ENCODE measurements at regions not wholly inside any gene's neighbourhood (a gene's known extent, or its start where the extent isn't known, plus 50 kb on each side); places are given as distances from the start of the nearest gene placed in this dataset.

- TF ChIP-seq POLR2AphosphoS5 (IDR thresholded peaks at IDR 0.05; ENCODE audit: low read depth) (no peak), CTCF (conservative IDR thresholded peaks at IDR 0.05; ENCODE audit: low read depth in 2 of 2) (no peak)
- TF ChIP-seq, protein P1, sequence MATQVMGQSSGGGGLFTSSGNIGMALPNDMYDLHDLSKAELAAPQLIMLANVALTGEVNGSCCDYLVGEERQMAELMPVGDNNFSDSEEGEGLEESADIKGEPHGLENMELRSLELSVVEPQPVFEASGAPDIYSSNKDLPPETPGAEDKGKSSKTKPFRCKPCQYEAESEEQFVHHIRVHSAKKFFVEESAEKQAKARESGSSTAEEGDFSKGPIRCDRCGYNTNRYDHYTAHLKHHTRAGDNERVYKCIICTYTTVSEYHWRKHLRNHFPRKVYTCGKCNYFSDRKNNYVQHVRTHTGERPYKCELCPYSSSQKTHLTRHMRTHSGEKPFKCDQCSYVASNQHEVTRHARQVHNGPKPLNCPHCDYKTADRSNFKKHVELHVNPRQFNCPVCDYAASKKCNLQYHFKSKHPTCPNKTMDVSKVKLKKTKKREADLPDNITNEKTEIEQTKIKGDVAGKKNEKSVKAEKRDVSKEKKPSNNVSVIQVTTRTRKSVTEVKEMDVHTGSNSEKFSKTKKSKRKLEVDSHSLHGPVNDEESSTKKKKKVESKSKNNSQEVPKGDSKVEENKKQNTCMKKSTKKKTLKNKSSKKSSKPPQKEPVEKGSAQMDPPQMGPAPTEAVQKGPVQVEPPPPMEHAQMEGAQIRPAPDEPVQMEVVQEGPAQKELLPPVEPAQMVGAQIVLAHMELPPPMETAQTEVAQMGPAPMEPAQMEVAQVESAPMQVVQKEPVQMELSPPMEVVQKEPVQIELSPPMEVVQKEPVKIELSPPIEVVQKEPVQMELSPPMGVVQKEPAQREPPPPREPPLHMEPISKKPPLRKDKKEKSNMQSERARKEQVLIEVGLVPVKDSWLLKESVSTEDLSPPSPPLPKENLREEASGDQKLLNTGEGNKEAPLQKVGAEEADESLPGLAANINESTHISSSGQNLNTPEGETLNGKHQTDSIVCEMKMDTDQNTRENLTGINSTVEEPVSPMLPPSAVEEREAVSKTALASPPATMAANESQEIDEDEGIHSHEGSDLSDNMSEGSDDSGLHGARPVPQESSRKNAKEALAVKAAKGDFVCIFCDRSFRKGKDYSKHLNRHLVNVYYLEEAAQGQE (IDR thresholded peaks at IDR 0.05; ENCODE audit: unreplicated experiment) = no peak
Measured at GRCh38 chr11:96538104-96538503, 148.3 kb downstream of the JRKL start.

Measured in GM23338 (cell line).